ENCODE measurements at regions not wholly inside any gene's neighbourhood (a gene's known extent, or its start where the extent isn't known, plus 50 kb on each side); places are given as distances from the start of the nearest gene placed in this dataset.

DNA sequence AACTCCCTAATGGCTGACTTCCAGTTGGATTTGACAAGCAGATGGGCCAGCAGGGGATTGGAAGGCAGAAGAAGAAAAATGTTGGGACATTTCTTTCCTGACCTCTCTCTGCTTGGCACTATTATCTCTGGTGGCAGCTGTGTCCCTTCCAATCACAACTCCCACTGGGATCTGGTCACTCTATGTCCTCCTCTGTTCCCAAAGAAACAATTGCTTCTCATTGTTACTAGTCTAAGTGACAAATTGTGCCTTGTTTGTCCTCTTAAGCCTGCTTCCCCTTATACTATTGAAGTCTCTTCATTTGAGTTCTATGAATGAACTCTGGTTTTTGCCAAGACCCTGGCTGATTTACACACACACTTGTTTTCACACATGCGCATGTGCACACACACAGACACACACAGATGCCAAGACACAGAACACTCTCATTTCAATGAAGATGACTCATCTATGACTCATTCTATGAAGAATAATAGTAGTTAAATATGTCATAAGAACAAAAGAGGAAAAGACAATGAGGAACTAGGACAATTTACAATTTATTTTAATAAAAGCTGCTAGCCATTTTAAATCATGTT lies 83.0 kb upstream of the FAR2 start:
- no peak for DNase-seq

DNA sequence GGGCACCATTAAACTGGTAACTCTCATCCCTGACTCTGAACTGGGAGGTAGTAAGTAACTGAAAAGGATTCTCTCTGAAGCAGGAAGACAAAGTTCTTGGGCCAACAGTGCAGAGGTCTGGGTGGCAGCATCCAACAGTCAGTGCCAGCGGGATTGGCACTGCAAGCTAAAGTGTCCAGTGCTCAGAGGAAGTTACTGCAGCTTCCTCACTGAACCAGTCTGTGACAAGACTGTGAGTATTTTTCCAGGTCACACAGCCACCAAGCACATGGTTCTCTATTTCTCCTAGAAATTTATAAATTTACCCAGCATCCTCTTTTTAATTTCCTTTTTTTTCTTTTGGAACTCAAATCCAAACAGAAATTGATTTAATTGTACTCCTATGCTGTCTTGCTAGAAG lies 81.6 kb upstream of the FAR2 start:
- no peak for DNase-seq

DNA sequence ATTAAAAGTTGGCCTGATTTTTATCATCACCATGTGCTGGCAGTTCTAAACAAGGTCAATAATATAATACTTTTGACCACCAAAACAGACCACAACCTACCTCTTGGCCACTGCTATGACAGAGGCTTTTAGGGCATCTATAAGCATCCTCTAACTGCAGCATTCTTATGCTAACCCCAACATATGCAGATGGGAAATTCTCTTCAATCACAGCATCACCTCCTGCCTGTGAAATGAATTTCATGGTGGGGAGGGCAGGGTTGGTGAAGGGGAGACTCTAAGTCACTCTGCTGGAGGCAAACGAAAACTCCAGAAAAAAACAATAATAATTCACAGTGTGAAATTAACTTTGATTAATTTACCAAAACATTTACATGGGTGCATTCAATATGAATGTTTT lies 78.8 kb upstream of the FAR2 start:
- DNase-seq, result no peak

DNA sequence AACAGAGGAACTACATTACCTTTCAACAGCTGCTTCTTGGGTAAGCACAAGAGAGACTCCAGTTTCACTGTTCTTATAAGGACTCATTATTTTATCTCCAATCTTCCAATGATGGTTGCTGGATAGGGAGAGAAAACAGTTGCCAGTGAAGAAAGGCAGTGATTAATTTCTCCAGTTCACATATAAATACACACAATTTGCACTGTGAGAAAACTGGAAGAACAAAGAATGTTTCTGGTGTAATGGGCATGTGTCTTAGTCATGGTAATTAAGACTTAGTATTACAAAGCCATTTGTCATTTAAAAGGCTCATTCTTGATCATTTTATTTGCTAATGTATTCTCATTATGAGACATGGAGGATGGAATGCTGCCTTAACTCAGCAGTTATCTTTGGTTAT lies 78.0 kb upstream of the FAR2 start:
- no peak for DNase-seq

DNA sequence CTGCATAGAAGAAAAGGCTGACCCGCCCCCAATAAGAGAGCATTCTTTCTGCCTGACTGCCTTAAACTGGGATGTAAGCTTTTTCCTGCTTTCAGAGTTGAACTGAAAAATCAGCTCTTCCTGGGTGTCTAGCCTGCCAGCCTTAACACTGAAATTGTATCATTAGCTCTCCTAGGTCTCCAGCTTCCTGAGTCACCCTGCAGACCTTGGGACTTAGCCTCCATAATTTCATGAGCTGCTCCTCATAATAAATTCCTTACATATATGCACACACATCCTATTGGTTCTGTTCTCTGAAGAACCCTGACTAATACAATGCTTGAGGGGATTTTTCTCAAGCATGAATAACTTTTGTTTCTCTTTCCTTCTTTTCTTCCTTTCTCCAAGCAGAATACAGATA lies 76.4 kb upstream of the FAR2 start:
- no peak for DNase-seq

DNA sequence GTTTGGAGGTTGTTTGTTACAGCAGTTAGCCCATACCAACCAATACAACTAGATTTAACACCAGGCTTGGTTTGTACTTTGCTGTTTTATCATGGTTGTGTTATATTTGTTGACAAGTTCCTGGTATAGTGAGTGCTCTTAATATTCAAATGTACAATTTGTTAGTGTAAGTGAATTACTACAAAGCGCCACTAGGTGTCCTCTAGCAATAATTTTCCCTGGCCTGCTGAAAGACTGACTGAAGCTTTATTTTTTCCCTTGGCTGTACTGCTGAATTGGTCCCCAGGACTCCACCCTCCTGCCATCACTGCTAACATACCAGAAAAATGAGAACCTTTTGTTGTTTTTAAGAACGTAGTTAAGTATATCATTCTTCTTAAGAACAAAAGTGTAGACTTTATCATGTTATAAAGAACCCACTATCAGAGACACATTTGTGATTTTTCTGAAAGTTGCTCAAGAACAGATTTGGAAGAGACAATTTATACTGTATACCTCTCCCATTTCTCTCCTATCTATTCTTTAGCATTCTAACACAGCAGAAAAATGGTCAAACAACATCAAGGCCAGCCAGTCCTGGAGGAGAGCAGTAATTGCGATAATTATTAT lies 75.3 kb upstream of the FAR2 start:
- DNase-seq, result no peak

DNA sequence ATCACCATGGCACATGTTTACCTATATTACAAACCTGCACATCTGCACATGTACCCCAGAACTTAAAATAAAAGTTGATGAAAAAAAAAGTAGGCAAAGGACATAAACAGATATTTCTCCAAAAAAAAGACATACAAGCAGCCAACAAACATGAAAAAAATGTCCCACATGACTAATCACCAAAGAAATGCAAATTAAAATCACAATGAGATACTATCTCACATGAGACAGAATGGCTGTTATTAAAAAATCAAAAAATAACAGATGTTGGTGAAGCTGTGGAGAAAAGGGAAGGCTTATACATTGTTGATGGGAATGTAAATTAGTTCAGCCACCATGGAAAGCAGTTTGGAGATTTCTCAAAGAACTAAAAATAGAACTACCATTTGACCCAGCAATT lies 68.0 kb upstream of the FAR2 start:
- no peak for DNase-seq

DNA sequence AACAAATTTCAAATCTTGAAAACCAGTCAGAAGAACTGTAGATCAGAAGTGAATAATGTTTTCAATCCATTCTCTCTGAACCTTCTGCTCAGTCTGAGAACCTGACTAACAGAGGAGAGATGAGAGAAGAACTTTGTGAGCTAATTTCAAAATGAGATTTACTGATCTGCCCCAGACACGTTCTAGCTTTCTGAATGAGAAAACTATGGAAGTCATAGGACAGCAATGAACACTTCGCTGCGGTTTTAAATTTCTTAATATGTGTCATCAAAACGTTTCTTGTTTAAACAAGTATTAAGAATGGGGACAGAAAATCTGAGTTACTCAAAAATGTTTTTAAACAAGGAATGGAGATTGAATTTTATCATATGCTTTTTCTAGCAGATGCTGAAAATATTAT lies 66.6 kb upstream of the FAR2 start:
- no peak for DNase-seq

DNA sequence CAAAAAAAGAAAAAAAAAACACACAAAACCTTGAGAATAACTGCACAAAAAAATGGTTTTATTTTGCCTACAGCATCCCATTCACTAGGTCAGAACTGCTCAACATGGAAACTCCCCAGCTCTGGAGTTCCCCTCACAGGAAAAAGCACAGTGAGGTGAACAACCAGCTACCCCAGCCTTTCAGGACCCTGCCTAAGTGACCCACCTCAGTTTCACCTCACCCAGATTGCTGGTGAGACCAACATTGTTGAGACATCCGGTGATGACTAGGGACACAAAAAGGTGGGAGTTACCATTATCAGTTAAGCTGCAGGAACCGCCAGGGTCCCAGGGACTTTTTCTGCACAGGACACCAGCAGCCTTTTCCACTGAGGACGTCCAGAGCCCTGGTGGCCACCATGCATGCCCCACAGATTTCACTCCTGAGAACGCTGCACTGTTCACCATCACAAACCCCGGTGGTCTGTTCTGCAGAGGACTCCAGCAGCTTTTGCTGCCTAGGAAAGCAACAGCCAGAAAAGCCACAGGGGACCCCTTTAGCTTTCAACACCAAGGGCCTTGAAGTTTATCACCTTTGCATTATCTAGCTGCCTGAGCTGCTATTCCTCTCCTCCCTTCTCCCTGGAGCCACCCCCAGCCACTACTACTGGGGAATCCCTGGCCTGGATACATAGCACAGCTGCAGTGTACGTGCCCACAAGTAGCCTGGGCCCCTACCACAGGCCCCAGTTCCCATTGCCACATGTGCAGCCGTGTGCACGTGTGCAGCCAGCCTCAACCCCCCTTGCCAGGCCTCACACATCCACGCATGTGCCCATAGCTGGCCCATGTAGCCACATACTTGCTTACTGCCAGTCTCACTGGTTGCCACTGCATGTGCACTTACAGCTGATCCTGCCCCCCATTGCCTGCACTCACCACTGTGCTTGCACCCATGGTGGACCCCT lies 62.5 kb upstream of the FAR2 start:
- DNase-seq, result no peak

DNA sequence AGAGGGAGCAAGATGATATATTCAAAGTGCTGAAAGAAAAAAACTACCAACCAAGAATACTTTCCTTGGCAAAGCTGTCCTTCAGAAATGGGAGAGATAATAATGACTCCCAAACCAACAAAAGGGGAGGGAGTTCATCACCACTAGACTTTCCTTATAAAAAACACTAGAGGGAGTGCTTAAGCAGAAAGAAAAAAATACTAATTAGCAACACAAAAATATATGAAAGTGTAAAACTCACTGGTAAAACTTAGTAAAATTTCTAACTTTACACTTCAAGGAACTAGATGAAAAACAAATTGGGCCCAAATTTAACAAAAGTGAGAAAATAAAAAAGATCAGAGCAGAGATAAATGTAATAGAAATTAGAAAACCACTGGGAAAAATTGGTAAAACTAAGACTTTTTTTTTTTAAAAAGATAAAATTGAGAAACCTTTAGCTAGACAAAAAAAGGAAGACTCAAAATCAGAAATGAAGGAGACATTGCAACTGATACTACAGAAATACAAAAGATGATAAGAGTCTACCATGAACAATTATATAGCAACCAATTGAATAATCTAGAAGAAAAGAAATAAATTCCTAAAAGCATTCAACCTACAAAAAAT lies 60.4 kb upstream of the FAR2 start:
- DNase-seq, result no peak

Data from NCI-H187 (cell line).